NCI-H2171 (cell line): ENCODE measurements at regions not wholly inside any gene's neighbourhood (a gene's known extent, or its start where the extent isn't known, plus 50 kb on each side); places are given as distances from the start of the nearest gene placed in this dataset.

Experiments used
- DNase-seq: peaks from one replicate; lab custom pipeline; 2025; lab: John Stamatoyannopoulos, UW

- DNase-seq, result no peak
These were observed 639.6 kb downstream of the IRS1 start for GRCh38 chr2:226159875-226160479.

GRCh38 chr2:226158940-226159339 is 640.7 kb downstream of the IRS1 start:
- no peak for DNase-seq

- DNase-seq, result no peak
These were observed 641.4 kb downstream of the IRS1 start for GRCh38 chr2:226158229-226158628.

- DNase-seq, result no peak
These were observed 644.3 kb downstream of the IRS1 start for GRCh38 chr2:226155093-226155875.

- no peak for DNase-seq
These were observed 645.0 kb downstream of the IRS1 start for GRCh38 chr2:226154610-226155009.

GRCh38 chr2:226153553-226153952 is 646.1 kb downstream of the IRS1 start:
- DNase-seq, result no peak

GRCh38 chr2:226151157-226151556 is 648.5 kb downstream of the IRS1 start:
- no peak for DNase-seq

- DNase-seq, result no peak
These were observed 656.5 kb downstream of the IRS1 start for GRCh38 chr2:226143091-226143490.

- no peak for DNase-seq
These were observed 657.2 kb downstream of the IRS1 start for GRCh38 chr2:226142463-226142862.

- DNase-seq, result no peak
These were observed 659.0 kb downstream of the IRS1 start for GRCh38 chr2:226140594-226140993.

- DNase-seq, result no peak
These were observed 659.9 kb downstream of the IRS1 start for GRCh38 chr2:226139759-226140158.

GRCh38 chr2:226137201-226137811 is 662.3 kb downstream of the IRS1 start:
- DNase-seq, result no peak

- no peak for DNase-seq
These were observed 662.9 kb downstream of the IRS1 start for GRCh38 chr2:226136739-226137138.

GRCh38 chr2:226135861-226136548 is 663.6 kb downstream of the IRS1 start:
- DNase-seq, result no peak

- DNase-seq, result no peak
These were observed 667.1 kb downstream of the IRS1 start for GRCh38 chr2:226132323-226133215.

GRCh38 chr2:226131299-226131784 is 668.3 kb downstream of the IRS1 start:
- no peak for DNase-seq

- no peak for DNase-seq
These were observed 669.4 kb downstream of the IRS1 start for GRCh38 chr2:226130192-226130591.

- DNase-seq, result no peak
These were observed 671.9 kb downstream of the IRS1 start for GRCh38 chr2:226127682-226128081.

GRCh38 chr2:226126104-226126503 is 673.5 kb downstream of the IRS1 start:
- no peak for DNase-seq

- no peak for DNase-seq
These were observed 674.3 kb downstream of the IRS1 start for GRCh38 chr2:226125176-226125883.

- no peak for DNase-seq
These were observed 675.0 kb downstream of the IRS1 start for GRCh38 chr2:226124548-226125011.
